ENCODE measurements at regions not wholly inside any gene's neighbourhood (a gene's known extent, or its start where the extent isn't known, plus 50 kb on each side); places are given as distances from the start of the nearest gene placed in this dataset.
A peak's percentile ranks its signal among the peaks of the same experiment; 100 is the strongest.

- TF ChIP-seq, protein P1, sequence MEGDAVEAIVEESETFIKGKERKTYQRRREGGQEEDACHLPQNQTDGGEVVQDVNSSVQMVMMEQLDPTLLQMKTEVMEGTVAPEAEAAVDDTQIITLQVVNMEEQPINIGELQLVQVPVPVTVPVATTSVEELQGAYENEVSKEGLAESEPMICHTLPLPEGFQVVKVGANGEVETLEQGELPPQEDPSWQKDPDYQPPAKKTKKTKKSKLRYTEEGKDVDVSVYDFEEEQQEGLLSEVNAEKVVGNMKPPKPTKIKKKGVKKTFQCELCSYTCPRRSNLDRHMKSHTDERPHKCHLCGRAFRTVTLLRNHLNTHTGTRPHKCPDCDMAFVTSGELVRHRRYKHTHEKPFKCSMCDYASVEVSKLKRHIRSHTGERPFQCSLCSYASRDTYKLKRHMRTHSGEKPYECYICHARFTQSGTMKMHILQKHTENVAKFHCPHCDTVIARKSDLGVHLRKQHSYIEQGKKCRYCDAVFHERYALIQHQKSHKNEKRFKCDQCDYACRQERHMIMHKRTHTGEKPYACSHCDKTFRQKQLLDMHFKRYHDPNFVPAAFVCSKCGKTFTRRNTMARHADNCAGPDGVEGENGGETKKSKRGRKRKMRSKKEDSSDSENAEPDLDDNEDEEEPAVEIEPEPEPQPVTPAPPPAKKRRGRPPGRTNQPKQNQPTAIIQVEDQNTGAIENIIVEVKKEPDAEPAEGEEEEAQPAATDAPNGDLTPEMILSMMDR (IDR thresholded peaks at IDR 0.05; ENCODE audit: insufficient read depth, low read length), result no peak
- DNase-seq (ENCODE audit: low read depth), result no peak
- H3K4me3 ChIP-seq (ENCODE audit: low read depth, low read length), result no peak overlapping the region
Measured at GRCh38 chr4:107156443-107156842, 120.3 kb upstream of the DKK2 start.

GRCh38 chr4:107155366-107155765 is 119.3 kb upstream of the DKK2 start:
- TF ChIP-seq, protein P1 (IDR thresholded peaks at IDR 0.05; ENCODE audit: insufficient read depth, low read length), result no peak
- DNase-seq (ENCODE audit: low read depth), result peak; percentile 3
- H3K4me3 ChIP-seq (ENCODE audit: low read depth, low read length), result no peak overlapping the region

DNA sequence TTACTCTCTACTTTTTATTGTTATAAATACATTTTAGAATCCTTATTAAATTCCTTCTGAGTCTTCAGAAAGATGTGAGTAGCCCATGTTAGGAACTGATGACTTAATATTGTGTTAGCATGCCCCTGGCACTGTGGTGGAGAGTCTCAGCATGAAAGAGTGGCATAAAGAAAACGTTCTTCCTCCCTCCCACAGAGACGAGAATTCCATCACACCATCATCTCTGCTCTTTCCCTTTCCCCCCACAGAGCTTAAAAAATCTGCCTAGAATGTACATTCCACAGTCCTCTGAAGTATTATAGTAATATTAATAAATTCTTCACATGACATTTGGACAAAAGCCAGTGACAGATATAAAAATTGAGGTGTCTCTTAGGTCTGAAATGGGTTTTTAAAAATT is 117.8 kb upstream of the DKK2 start:
- TF ChIP-seq, protein P1 (IDR thresholded peaks at IDR 0.05; ENCODE audit: insufficient read depth, low read length), result no peak
- DNase-seq (ENCODE audit: low read depth), result no peak
- H3K4me3 ChIP-seq (ENCODE audit: low read depth, low read length), result no peak overlapping the region

DNA sequence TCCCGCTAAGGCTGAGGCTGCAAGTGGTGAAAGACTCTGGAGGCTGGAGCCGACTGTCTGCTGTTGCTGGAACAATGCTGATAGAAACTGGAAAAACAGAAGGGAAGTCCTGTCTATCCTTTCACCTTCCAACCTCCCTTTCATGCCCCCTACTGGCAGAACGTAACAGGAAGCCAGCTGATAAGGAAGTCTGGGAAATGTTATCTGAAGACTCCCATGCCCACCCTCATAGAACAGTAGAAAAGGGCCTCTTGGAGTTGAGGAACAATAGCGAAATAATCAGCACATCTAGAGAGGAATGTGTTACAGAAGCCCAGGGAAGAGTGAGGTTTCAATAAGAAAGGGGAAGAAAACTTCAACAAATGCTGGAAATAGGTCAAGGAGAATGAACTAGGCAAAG is 117.1 kb upstream of the DKK2 start:
- TF ChIP-seq, protein P1 (IDR thresholded peaks at IDR 0.05; ENCODE audit: insufficient read depth, low read length), result peak; percentile 49
- peak; percentile 33 for DNase-seq (ENCODE audit: low read depth)
- no peak overlapping the region for H3K4me3 ChIP-seq (ENCODE audit: low read depth, low read length)

- H3K4me3 ChIP-seq (ENCODE audit: low read depth, low read length), result no peak overlapping the region
- no peak for DNase-seq (ENCODE audit: low read depth)
- TF ChIP-seq, protein P1 (IDR thresholded peaks at IDR 0.05; ENCODE audit: insufficient read depth, low read length), result no peak
Measured at GRCh38 chr4:107151173-107151572, 115.1 kb upstream of the DKK2 start.

DNA sequence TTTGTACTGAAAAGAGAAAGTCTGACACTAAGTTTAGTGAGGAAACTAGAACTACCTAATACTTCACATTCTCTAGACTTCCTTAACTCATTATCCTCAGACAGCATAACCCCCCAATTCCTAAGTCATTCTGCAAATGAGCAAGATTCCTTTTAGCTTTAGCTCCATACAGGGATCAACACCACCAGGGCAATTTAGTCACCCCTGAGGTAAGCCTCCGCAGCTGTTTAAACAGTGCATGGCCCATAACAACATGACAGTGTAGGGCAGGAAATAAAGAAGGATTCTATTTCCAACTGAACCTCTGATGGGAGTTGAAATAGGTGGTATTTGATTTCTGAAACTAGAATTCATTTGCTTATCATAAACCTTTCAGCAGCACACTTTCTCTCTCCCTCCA is 112.8 kb upstream of the DKK2 start:
- DNase-seq (ENCODE audit: low read depth), result no peak
- H3K4me3 ChIP-seq (ENCODE audit: low read depth, low read length), result no peak overlapping the region
- TF ChIP-seq, protein P1 (IDR thresholded peaks at IDR 0.05; ENCODE audit: insufficient read depth, low read length), result no peak

GRCh38 chr4:107147873-107148272 is 111.8 kb upstream of the DKK2 start:
- H3K4me3 ChIP-seq (ENCODE audit: low read depth, low read length), result no peak overlapping the region
- TF ChIP-seq, protein P1 (IDR thresholded peaks at IDR 0.05; ENCODE audit: insufficient read depth, low read length), result no peak
- no peak for DNase-seq (ENCODE audit: low read depth)
